Liver (tissue), 7 donors: ENCODE measurements at regions not wholly inside any gene's neighbourhood (a gene's known extent, or its start where the extent isn't known, plus 50 kb on each side); places are given as distances from the start of the nearest gene placed in this dataset.

Source experiments
- DNase-seq: peaks from one replicate; pipeline ENCODE4 v3.0.0-alpha.2; 2017; ENCODE audit warnings: low spot score
- H3K27ac ChIP-seq, 2 donors: one replicate each; pipeline ENCODE4 v1.7.0; 2013; ENCODE audit warnings: inconsistent platforms in 2 of 2, low read length in 2 of 2, control low read depth in 1 of 2, low read depth in 1 of 2, mild to moderate bottlenecking in 1 of 2
- H3K27me3 ChIP-seq, 4 donors: one replicate each; pipeline versions ENCODE4 v1.6.1 to v1.7.0; 2013; ENCODE audit warnings: low read length in 3 of 4, inconsistent platforms in 1 of 4, mild to moderate bottlenecking in 1 of 4, moderate library complexity in 1 of 4; ENCODE audit not compliant: control insufficient read depth in 4 of 4, insufficient read depth in 4 of 4
- H3K36me3 ChIP-seq, 4 donors: one replicate each; pipeline versions ENCODE4 v1.6.1 to v1.7.0; 2013; ENCODE audit warnings: low read length in 3 of 4, mild to moderate bottlenecking in 3 of 4, low read depth in 1 of 4, moderate library complexity in 1 of 4; ENCODE audit not compliant: control insufficient read depth in 4 of 4, insufficient read depth in 3 of 4
- H3K4me1 ChIP-seq, 4 donors: one replicate each; pipeline versions ENCODE4 v1.6.1 to v1.7.0; 2013; ENCODE audit warnings: low read length in 3 of 4, mild to moderate bottlenecking in 3 of 4, moderate library complexity in 1 of 4; ENCODE audit not compliant: control insufficient read depth in 4 of 4, insufficient read depth in 4 of 4
- H3K4me3 ChIP-seq, 3 donors: one replicate each; pipeline versions ENCODE4 v1.6.1 to v1.7.0; 2013; ENCODE audit warnings: low read length in 3 of 3, control low read depth in 1 of 3, low read depth in 1 of 3, mild to moderate bottlenecking in 1 of 3
- H3K9ac ChIP-seq, 2 donors: one replicate each; pipeline ENCODE4 v1.7.0; 2013; ENCODE audit warnings: low read length in 2 of 2, mild to moderate bottlenecking in 2 of 2, moderate library complexity in 2 of 2, control low read depth in 1 of 2, low read depth in 1 of 2
- H3K9me3 ChIP-seq, 4 donors: one replicate each; pipeline versions ENCODE4 v1.6.1 to v1.7.0; 2013; ENCODE audit warnings: low read length in 3 of 4; ENCODE audit not compliant: control insufficient read depth in 4 of 4
- EGR1 ChIP-seq, 2 donors: IDR thresholded peaks; 2 replicates each; pipeline ENCODE4 v1.6.1; 2016 to 2018; ENCODE audit warnings: antibody characterized with exemption in 2 of 2, low read depth in 2 of 2
- GABPA ChIP-seq, 2 donors: IDR thresholded peaks in 1 of 2; conservative IDR thresholded peaks in 1 of 2; 2 replicates each; pipeline ENCODE4 v1.6.1; 2016; ENCODE audit warnings: antibody characterized with exemption in 2 of 2, mild to moderate bottlenecking in 1 of 2, moderate library complexity in 1 of 2
- HNF4G ChIP-seq: IDR thresholded peaks from 2 replicates; pipeline ENCODE4 v1.6.1; 2016; ENCODE audit warnings: antibody characterized with exemption
- JUND ChIP-seq, 2 donors: IDR thresholded peaks; 2 replicates each; pipeline ENCODE4 v1.6.1; 2016; ENCODE audit warnings: antibody characterized with exemption in 2 of 2
- SP1 ChIP-seq: IDR thresholded peaks from 2 replicates; pipeline ENCODE4 v1.6.1; 2018; ENCODE audit warnings: antibody characterized with exemption, mild to moderate bottlenecking
- TAF1 ChIP-seq: conservative IDR thresholded peaks from 2 replicates; pipeline ENCODE4 v1.6.1; 2016; ENCODE audit warnings: antibody characterized with exemption, mild to moderate bottlenecking
- WGBS: extraction: QIAGEN DNeasy Blood & Tissue Kit; methylation state at CpG from one replicate; pipeline ENCODE4 v1.1.7; 2013; 5-methylcytosine and 5-hydroxymethylcytosine counted together
- TF ChIP-seq, protein P1 (sequence below): IDR thresholded peaks from 2 replicates; pipeline ENCODE4 v1.6.1; 2016; ENCODE audit warnings: antibody characterized with exemption, mild to moderate bottlenecking
- TF ChIP-seq, protein P2 (sequence below): IDR thresholded peaks from 2 replicates; pipeline ENCODE4 v1.6.1; 2016; ENCODE audit warnings: antibody characterized with exemption
- TF ChIP-seq, protein P3 (sequence below): IDR thresholded peaks from 2 replicates; pipeline ENCODE4 v1.6.1; 2016; ENCODE audit warnings: antibody characterized with exemption
- TF ChIP-seq, protein P4 (sequence below): IDR thresholded peaks from 2 replicates; pipeline ENCODE4 v1.6.1; 2016; ENCODE audit warnings: antibody characterized with exemption
- donor health status: healthy.
- donor health status: healthy.
- donor health status: healthy.
- donor health status: healthy.

DNA sequence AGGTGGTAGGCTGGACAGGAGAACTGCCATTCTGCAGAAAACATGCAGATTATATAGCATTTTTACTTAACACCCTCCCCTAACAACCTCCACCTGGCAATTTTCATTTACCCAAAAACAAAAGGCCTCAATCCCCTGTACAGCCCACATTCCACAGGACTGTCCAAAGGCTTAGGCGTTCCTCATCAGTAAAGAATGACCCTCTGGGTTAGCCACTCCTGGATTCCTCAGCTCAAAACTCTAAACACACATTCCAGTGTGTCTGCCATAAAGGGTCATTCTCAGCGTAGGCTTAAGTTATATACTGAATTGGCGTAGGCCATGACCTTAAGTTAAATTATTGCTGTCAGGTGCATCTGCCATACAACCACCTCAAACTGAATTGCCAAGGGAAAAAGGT lies 261.8 kb upstream of the CHAC2 start:
- no peak overlapping the region for H3K4me3 ChIP-seq
- TF ChIP-seq, protein P1, sequence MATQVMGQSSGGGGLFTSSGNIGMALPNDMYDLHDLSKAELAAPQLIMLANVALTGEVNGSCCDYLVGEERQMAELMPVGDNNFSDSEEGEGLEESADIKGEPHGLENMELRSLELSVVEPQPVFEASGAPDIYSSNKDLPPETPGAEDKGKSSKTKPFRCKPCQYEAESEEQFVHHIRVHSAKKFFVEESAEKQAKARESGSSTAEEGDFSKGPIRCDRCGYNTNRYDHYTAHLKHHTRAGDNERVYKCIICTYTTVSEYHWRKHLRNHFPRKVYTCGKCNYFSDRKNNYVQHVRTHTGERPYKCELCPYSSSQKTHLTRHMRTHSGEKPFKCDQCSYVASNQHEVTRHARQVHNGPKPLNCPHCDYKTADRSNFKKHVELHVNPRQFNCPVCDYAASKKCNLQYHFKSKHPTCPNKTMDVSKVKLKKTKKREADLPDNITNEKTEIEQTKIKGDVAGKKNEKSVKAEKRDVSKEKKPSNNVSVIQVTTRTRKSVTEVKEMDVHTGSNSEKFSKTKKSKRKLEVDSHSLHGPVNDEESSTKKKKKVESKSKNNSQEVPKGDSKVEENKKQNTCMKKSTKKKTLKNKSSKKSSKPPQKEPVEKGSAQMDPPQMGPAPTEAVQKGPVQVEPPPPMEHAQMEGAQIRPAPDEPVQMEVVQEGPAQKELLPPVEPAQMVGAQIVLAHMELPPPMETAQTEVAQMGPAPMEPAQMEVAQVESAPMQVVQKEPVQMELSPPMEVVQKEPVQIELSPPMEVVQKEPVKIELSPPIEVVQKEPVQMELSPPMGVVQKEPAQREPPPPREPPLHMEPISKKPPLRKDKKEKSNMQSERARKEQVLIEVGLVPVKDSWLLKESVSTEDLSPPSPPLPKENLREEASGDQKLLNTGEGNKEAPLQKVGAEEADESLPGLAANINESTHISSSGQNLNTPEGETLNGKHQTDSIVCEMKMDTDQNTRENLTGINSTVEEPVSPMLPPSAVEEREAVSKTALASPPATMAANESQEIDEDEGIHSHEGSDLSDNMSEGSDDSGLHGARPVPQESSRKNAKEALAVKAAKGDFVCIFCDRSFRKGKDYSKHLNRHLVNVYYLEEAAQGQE = no peak
- TF ChIP-seq, protein P2, sequence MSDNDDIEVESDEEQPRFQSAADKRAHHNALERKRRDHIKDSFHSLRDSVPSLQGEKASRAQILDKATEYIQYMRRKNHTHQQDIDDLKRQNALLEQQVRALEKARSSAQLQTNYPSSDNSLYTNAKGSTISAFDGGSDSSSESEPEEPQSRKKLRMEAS = no peak
- TF ChIP-seq, protein P3, sequence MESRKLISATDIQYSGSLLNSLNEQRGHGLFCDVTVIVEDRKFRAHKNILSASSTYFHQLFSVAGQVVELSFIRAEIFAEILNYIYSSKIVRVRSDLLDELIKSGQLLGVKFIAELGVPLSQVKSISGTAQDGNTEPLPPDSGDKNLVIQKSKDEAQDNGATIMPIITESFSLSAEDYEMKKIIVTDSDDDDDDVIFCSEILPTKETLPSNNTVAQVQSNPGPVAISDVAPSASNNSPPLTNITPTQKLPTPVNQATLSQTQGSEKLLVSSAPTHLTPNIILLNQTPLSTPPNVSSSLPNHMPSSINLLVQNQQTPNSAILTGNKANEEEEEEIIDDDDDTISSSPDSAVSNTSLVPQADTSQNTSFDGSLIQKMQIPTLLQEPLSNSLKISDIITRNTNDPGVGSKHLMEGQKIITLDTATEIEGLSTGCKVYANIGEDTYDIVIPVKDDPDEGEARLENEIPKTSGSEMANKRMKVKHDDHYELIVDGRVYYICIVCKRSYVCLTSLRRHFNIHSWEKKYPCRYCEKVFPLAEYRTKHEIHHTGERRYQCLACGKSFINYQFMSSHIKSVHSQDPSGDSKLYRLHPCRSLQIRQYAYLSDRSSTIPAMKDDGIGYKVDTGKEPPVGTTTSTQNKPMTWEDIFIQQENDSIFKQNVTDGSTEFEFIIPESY = no peak
- no peak for TF ChIP-seq JUND (IDR thresholded peaks at IDR 0.05)
- TF ChIP-seq, protein P4, sequence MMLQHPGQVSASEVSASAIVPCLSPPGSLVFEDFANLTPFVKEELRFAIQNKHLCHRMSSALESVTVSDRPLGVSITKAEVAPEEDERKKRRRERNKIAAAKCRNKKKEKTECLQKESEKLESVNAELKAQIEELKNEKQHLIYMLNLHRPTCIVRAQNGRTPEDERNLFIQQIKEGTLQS = no peak
- no peak for TF ChIP-seq SP1
- no peak for TF ChIP-seq HNF4G
- no peak for TF ChIP-seq TAF1
- no peak for DNase-seq
- 92% methylated on average over 3 of the region's 3 CpGs for WGBS
- no peaks in the 10 kb centered on the region for H3K27me3 ChIP-seq
- H3K9ac ChIP-seq = no peak overlapping the region
- H3K36me3 ChIP-seq = no peaks in the 10 kb centered on the region
- H3K27ac ChIP-seq = no peak overlapping the region
- H3K9me3 ChIP-seq = no peaks in the 10 kb centered on the region
- H3K4me1 ChIP-seq = no peaks in the 10 kb centered on the region

DNA sequence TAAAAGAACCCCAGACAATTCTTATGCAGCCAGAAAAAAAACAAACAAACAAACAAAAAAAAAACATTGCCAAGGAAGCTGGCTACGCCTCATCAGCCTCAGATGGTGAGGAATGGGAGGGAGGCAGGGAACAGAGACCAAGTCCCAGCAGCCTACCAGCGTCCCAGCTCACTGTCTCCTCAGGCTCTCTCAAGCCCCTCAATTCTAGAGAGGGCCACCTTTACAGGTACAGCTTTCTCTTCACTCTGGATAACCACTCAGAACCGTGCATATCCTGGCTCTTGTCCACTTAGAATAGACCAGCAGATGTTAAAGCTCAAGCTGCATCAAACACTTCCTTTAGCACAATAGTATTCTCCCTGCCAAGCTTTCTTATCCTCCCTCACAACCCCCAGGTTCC lies 263.1 kb upstream of the CHAC2 start:
- Histone ChIP-seq H3K27me3 (no peaks in the 10 kb centered on the region), H3K4me1 (no peaks in the 10 kb centered on the region), H3K9me3 (no peaks in the 10 kb centered on the region), H3K9ac (no peak overlapping the region), H3K36me3 (no peaks in the 10 kb centered on the region), H3K27ac (no peak overlapping the region), H3K4me3 (no peak overlapping the region)
- no peak for DNase-seq
- WGBS = 56% methylated on average over 3 of the region's 3 CpGs
- no peak for TF ChIP-seq GABPA (IDR thresholded peaks at IDR 0.05 in 1 of 2, conservative IDR thresholded peaks at IDR 0.05 in 1 of 2)
- no peak for TF ChIP-seq EGR1 (IDR thresholded peaks at IDR 0.05; ENCODE audit: low read depth in 2 of 2)

DNA sequence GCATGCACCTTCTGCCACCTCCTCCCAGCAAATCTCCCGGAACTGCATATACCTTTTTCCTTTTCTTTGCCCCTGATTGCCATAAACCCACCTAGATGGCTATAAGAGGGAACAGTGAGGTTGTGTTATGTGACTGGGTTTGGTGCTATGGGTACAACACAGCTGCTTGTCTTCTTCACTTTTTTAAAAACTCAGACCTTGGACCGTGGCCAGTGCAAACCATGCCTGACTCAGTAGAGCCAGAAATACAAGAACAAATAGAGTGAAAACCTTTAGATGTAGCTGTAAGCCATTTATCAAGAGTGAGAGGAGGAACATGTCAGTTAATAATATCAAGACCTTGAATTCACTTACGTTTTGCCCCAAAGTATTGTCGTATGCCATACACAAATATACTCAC lies 267.4 kb upstream of the CHAC2 start:
- no peak overlapping the region for H3K27ac ChIP-seq
- H3K9me3 ChIP-seq = no peaks in the 10 kb centered on the region
- no peak for DNase-seq
- H3K4me3 ChIP-seq = no peak overlapping the region
- peaks cover 0 to 10% (median 4%) of the 10 kb centered on the region in 4 donors for H3K4me1 ChIP-seq
- TF ChIP-seq, protein P1 = no peak
- 91% methylated on average over 4 of the region's 4 CpGs for WGBS
- no peaks in the 10 kb centered on the region for H3K36me3 ChIP-seq
- H3K27me3 ChIP-seq = no peaks in the 10 kb centered on the region
- H3K9ac ChIP-seq = no peak overlapping the region
